GM18868 (cell line): ENCODE measurements at regions not wholly inside any gene's neighbourhood (a gene's known extent, or its start where the extent isn't known, plus 50 kb on each side); places are given as distances from the start of the nearest gene placed in this dataset.
A peak's percentile ranks its signal among the peaks of the same experiment; 100 is the strongest.

ENCODE experiments used
- ATAC-seq: cut with Tn5 transposase; IDR thresholded peaks from one replicate; pipeline ENCODE4 v1.9.1; 2021; ENCODE audit warnings: mild to moderate bottlenecking, moderate library complexity; ENCODE audit not compliant: unreplicated experiment

DNA sequence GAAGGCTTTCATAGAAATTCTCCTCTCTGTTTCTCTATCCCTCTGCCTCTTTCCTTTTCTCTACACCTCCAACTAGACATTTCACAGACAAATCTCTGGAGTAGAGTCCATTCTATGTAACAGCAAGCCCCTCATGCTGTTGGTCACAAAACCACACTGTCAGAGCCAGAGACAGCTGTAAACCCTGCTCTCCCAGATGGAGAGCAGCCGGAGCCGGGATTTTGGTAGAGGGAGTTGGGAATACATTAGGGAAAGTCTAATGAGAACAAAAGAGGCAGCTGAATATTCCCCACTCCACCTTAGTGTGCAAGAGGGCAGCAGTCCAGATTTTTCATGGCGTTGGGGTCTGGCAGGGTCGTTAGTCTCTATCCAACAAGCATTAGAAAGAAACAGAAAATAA lies 68.3 kb upstream of the EDN1 start:
- no peak for ATAC-seq

- ATAC-seq = no peak
These were observed 67.5 kb upstream of the EDN1 start for GRCh38 chr6:12222405-12223366.

- ATAC-seq = no peak
These were observed 66.8 kb upstream of the EDN1 start for GRCh38 chr6:12223383-12223782.

DNA sequence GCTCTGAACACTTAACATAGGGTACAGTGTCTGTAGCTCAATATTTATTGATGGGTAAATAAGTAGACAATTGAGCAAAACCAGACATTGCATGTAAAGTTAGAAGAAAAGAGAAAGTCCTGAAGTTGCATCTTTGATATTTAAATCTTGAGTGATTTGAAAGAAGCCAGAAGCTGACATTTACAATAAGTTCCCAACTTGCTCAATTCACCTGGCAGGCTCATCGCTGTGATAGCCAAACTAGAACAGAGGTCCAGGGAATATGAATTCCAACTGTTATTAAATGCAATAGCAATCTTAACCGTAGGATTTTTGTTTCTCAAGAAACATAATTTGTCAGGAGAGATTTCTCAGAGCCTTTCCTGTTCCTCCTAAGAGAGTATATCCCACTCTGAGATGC lies 65.9 kb upstream of the EDN1 start:
- ATAC-seq = no peak

GRCh38 chr6:12228447-12229146 lies 61.6 kb upstream of the EDN1 start:
- no peak for ATAC-seq

- no peak for ATAC-seq
These were observed 60.8 kb upstream of the EDN1 start for GRCh38 chr6:12229332-12229731.

- no peak for ATAC-seq
These were observed 59.6 kb upstream of the EDN1 start for GRCh38 chr6:12230523-12230922.

- ATAC-seq = peak; percentile 57
These were observed 57.8 kb upstream of the EDN1 start for GRCh38 chr6:12232339-12232738.

- no peak for ATAC-seq
These were observed 57.3 kb upstream of the EDN1 start for GRCh38 chr6:12232821-12233220.

DNA sequence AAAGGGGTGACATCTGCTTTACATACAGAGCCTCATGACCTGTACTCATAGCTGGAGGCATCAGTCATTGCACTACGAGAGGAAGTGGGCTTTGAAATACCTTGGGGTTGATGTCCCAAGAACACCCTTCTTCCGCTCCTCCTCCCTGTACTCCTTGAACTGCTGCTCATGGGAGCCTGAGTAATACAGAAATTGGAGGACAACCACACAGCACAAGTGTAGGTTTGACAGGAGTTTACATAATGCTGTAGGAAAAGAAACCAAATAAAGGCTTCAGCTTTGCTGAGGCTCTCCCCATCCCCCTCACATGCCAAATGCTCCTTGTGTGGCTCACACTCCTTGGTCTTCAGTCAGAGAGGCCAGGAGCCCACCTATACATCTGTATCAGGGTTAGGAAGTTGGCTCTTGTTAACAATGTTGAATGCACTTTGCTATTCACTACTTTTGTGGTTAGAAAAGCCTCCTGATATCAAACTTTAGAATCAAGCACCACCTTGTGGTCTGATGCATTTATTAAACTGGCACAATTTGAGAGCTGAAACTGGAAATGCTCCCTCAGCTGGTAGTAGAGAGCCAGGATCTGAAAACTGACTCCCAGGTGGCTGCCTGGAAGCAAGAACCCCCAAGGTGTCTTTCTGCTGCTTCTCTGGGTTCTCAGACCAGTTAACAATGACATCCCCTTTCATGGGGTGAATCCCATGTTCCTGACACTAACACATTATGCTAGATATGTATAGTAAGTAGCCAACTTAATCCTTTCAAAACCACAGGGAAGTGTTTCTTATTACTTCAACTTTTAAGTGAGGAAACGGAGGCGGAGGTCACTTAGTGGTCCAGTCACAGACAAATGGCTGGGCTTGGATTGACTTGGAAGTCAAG lies 56.2 kb upstream of the EDN1 start:
- ATAC-seq = no peak

GRCh38 chr6:12235341-12235740 lies 54.8 kb upstream of the EDN1 start:
- ATAC-seq = no peak

GRCh38 chr6:12238219-12238618 lies 51.9 kb upstream of the EDN1 start:
- no peak for ATAC-seq
